ENCODE measurements at regions not wholly inside any gene's neighbourhood (a gene's known extent, or its start where the extent isn't known, plus 50 kb on each side); places are given as distances from the start of the nearest gene placed in this dataset.

GRCh38 chr16:80366023-80366422 is 174.8 kb upstream of the DYNLRB2 start:
- FAIRE-seq (no peak), DNase-seq (ENCODE audit: insufficient read length, low spot score) (no peak)

- DNase-seq (ENCODE audit: insufficient read length, low spot score) (no peak), FAIRE-seq (no peak)
Measured at GRCh38 chr16:80362816-80363215, 178.0 kb upstream of the DYNLRB2 start.

- FAIRE-seq (no peak), DNase-seq (ENCODE audit: insufficient read length, low spot score) (no peak)
Measured at GRCh38 chr16:80356365-80356764, 184.4 kb upstream of the DYNLRB2 start.

- FAIRE-seq (no peak), DNase-seq (ENCODE audit: insufficient read length, low spot score) (no peak)
Measured at GRCh38 chr16:80355335-80355734, 185.5 kb upstream of the DYNLRB2 start.

- no peak for FAIRE-seq
- DNase-seq (ENCODE audit: insufficient read length, low spot score): no peak
Measured at GRCh38 chr16:80350061-80350460, 190.7 kb upstream of the DYNLRB2 start.

GRCh38 chr16:80347900-80348299 is 192.9 kb upstream of the DYNLRB2 start:
- DNase-seq (ENCODE audit: insufficient read length, low spot score) (no peak), FAIRE-seq (no peak)

GRCh38 chr16:80347002-80347401 is 193.8 kb upstream of the DYNLRB2 start:
- FAIRE-seq (no peak), DNase-seq (ENCODE audit: insufficient read length, low spot score) (no peak)

GRCh38 chr16:80346111-80346632 is 194.6 kb upstream of the DYNLRB2 start:
- DNase-seq (ENCODE audit: insufficient read length, low spot score): no peak

GRCh38 chr16:80345701-80346100 is 195.1 kb upstream of the DYNLRB2 start:
- DNase-seq (ENCODE audit: insufficient read length, low spot score): no peak
- FAIRE-seq: no peak

More at GRCh38 chr16:80346111-80346632, 194.6 kb upstream of the DYNLRB2 start:
- no peak for FAIRE-seq

GRCh38 chr16:80344570-80344969 is 196.2 kb upstream of the DYNLRB2 start:
- DNase-seq (ENCODE audit: insufficient read length, low spot score) (no peak), FAIRE-seq (no peak)

- FAIRE-seq (no peak), DNase-seq (ENCODE audit: insufficient read length, low spot score) (no peak)
Measured at GRCh38 chr16:80341263-80341662, 199.5 kb upstream of the DYNLRB2 start.

- DNase-seq (ENCODE audit: insufficient read length, low spot score) (no peak), FAIRE-seq (no peak)
Measured at GRCh38 chr16:80337786-80338185, 203.0 kb upstream of the DYNLRB2 start.

- FAIRE-seq (no peak), DNase-seq (ENCODE audit: insufficient read length, low spot score) (no peak)
Measured at GRCh38 chr16:80330803-80331202, 210.0 kb upstream of the DYNLRB2 start.

- no peak for DNase-seq (ENCODE audit: insufficient read length, low spot score)
- no peak for FAIRE-seq
Measured at GRCh38 chr16:80330150-80330549, 210.6 kb upstream of the DYNLRB2 start.

GRCh38 chr16:80327740-80328139 is 213.1 kb upstream of the DYNLRB2 start:
- no peak for DNase-seq (ENCODE audit: insufficient read length, low spot score)
- no peak for FAIRE-seq

GRCh38 chr16:80324371-80324770 is 216.4 kb upstream of the DYNLRB2 start:
- no peak for FAIRE-seq

GRCh38 chr16:80323808-80324195 is 217.0 kb upstream of the DYNLRB2 start:
- no peak for DNase-seq (ENCODE audit: insufficient read length, low spot score)
- no peak for FAIRE-seq

More at GRCh38 chr16:80324371-80324770, 216.4 kb upstream of the DYNLRB2 start:
- DNase-seq (ENCODE audit: insufficient read length, low spot score): no peak

- DNase-seq (ENCODE audit: insufficient read length, low spot score) (no peak), FAIRE-seq (no peak)
Measured at GRCh38 chr16:80323187-80323807, 217.5 kb upstream of the DYNLRB2 start.

- FAIRE-seq: no peak
- DNase-seq (ENCODE audit: insufficient read length, low spot score): no peak
Measured at GRCh38 chr16:80319181-80319580, 221.6 kb upstream of the DYNLRB2 start.

GRCh38 chr16:80318107-80318506 is 222.7 kb upstream of the DYNLRB2 start:
- FAIRE-seq: no peak
- DNase-seq (ENCODE audit: insufficient read length, low spot score): no peak

- no peak for FAIRE-seq
- no peak for DNase-seq (ENCODE audit: insufficient read length, low spot score)
Measured at GRCh38 chr16:80317599-80318037, 223.2 kb upstream of the DYNLRB2 start.

- FAIRE-seq: no peak
- DNase-seq (ENCODE audit: insufficient read length, low spot score): no peak
Measured at GRCh38 chr16:80317116-80317515, 223.7 kb upstream of the DYNLRB2 start.

- DNase-seq (ENCODE audit: insufficient read length, low spot score): no peak
- no peak for FAIRE-seq
Measured at GRCh38 chr16:80314042-80314441, 226.8 kb upstream of the DYNLRB2 start.
